CD4-positive, alpha-beta T cell (primary cell): ENCODE measurements at regions not wholly inside any gene's neighbourhood (a gene's known extent, or its start where the extent isn't known, plus 50 kb on each side); places are given as distances from the start of the nearest gene placed in this dataset.

Source experiments
- ATAC-seq: fragments of 200-7000 bp; cut with Tn5 transposase; one replicate; pipeline ENCODE4 v1.10.0; 2022; ENCODE audit warnings: mild to moderate bottlenecking; ENCODE audit not compliant: poor library complexity
- CTCF ChIA-PET: fragments of 350-600 bp; sonication (Branson Sonifier 250); formaldehyde crosslinking; loops from one replicate; lab custom pipeline; 2021; ENCODE audit warnings: antibody characterized with exemption, inconsistent platforms; lab: Charles Lee
- POLR2A ChIA-PET: fragments of 350-600 bp; sonication (Branson Sonifier 250); formaldehyde crosslinking; loops from one replicate; lab custom pipeline; 2021; ENCODE audit warnings: antibody characterized with exemption, inconsistent platforms; lab: Charles Lee
- DNase-seq, 14 experiments: peaks; one replicate each; pipeline ENCODE4 v3.0.0-alpha.2; 2013 to 2020; ENCODE audit warnings: mixed read lengths in 2 of 14
- H3K27ac ChIP-seq, 2 donors: one replicate each; pipeline versions ENCODE4 v1.5.1 to v1.7.0; 2013; ENCODE audit warnings: low read length in 2 of 2, low read depth in 1 of 2, mild to moderate bottlenecking in 1 of 2
- H3K27me3 ChIP-seq, 2 experiments: 1 replicate in 1 of 2; 2 replicates in 1 of 2; pipeline versions ENCODE4 v1.6.1 to v1.7.0; 2013; ENCODE audit warnings: low read length in 2 of 2, control low read depth in 1 of 2, mild to moderate bottlenecking in 1 of 2, moderate library complexity in 1 of 2; ENCODE audit not compliant: insufficient read depth in 2 of 2, control insufficient read depth in 1 of 2
- H3K36me3 ChIP-seq: one replicate; pipeline ENCODE4 v1.6.1; 2013; ENCODE audit warnings: low read length, control low read depth; ENCODE audit not compliant: insufficient read depth
- H3K4me1 ChIP-seq: one replicate; pipeline ENCODE4 v1.6.1; 2013; ENCODE audit warnings: low read length, control low read depth; ENCODE audit not compliant: insufficient read depth
- H3K4me3 ChIP-seq: one replicate; pipeline ENCODE4 v1.5.1; 2013; ENCODE audit warnings: mild to moderate bottlenecking, low read length, moderate library complexity
- H3K9me3 ChIP-seq, 2 experiments: 1 replicate in 1 of 2; 2 replicates in 1 of 2; pipeline versions ENCODE4 v1.6.1 to v1.7.0; 2013; ENCODE audit warnings: low read length in 2 of 2, mild to moderate bottlenecking in 2 of 2, control low read depth in 1 of 2, moderate library complexity in 1 of 2; ENCODE audit not compliant: control insufficient read depth in 1 of 2, insufficient read depth in 1 of 2
- H3K27ac Mint-ChIP-seq: one replicate; pipeline ENCODE4 v1.8.0; 2020; ENCODE audit warnings: mixed read lengths
- H3K27me3 Mint-ChIP-seq: one replicate; pipeline ENCODE4 v1.8.0; 2021; ENCODE audit warnings: mixed read lengths
- H3K36me3 Mint-ChIP-seq: one replicate; pipeline ENCODE4 v1.8.0; 2021; ENCODE audit warnings: low read depth, mixed read lengths
- H3K4me1 Mint-ChIP-seq: one replicate; pipeline ENCODE4 v1.8.0; 2021; ENCODE audit warnings: low read depth, mixed read lengths
- H3K4me3 Mint-ChIP-seq: one replicate; pipeline ENCODE4 v1.8.0; 2020; ENCODE audit warnings: mild to moderate bottlenecking, mixed read lengths
- H3K9me3 Mint-ChIP-seq: one replicate; pipeline ENCODE4 v1.8.0; 2020; ENCODE audit warnings: mixed read lengths
- intact Hi-C, 2 experiments: fragments of 100-400 bp; cut with DNase I in 1 of 2; cut with micrococcal nuclease in 1 of 2; formaldehyde crosslinking; loops; one replicate each; pipeline versions ENCODE4 v1.15.1 to v1.9.0; 2023 to 2025; cut with DNase I, micrococcal nuclease
- TF ChIP-seq, protein P1 (sequence below): fragments of 200-600 bp; IDR thresholded peaks from one replicate; pipeline ENCODE4 v1.8.0; 2022; ENCODE audit warnings: antibody characterized with exemption, mild to moderate bottlenecking

DNA sequence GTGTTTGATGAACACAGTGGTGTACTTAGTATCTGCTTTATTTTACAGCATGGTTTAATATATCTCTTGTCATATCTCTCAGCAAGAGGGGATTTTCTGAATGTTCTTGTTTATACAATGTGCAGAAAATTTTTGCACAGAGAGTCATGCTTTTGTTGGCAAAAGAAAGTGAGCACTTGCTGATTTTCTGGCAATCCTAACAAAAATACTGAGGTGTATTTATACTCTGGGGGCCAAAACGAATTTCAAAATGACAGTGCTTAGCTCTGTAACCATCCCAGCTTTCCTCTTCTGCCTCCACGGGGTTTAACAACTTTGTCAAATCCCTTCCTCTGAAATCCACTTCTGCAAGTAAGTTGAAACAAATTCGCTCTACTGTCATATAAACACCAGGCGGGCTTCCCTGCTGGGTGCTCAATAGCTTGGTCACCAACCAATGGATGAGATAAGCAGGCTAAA, 169.2 kb downstream of the NOC3L start:
- TF ChIP-seq, protein P1, sequence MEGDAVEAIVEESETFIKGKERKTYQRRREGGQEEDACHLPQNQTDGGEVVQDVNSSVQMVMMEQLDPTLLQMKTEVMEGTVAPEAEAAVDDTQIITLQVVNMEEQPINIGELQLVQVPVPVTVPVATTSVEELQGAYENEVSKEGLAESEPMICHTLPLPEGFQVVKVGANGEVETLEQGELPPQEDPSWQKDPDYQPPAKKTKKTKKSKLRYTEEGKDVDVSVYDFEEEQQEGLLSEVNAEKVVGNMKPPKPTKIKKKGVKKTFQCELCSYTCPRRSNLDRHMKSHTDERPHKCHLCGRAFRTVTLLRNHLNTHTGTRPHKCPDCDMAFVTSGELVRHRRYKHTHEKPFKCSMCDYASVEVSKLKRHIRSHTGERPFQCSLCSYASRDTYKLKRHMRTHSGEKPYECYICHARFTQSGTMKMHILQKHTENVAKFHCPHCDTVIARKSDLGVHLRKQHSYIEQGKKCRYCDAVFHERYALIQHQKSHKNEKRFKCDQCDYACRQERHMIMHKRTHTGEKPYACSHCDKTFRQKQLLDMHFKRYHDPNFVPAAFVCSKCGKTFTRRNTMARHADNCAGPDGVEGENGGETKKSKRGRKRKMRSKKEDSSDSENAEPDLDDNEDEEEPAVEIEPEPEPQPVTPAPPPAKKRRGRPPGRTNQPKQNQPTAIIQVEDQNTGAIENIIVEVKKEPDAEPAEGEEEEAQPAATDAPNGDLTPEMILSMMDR, result no peak
- H3K36me3 Mint-ChIP-seq, result no peaks in the 10 kb centered on the region
- no peak for DNase-seq
- H3K4me1 Mint-ChIP-seq, result no peaks in the 10 kb centered on the region
- ATAC-seq, result no peak
- CTCF ChIA-PET, result no interaction called here
- Histone ChIP-seq H3K9me3 (no peaks in the 10 kb centered on the region), H3K4me1 (no peaks in the 10 kb centered on the region), H3K4me3 (no peak overlapping the region), H3K27me3 (no peaks in the 10 kb centered on the region), H3K36me3 (no peaks in the 10 kb centered on the region), H3K27ac (no peak overlapping the region)
- no peak overlapping the region for H3K27ac Mint-ChIP-seq
- no peak overlapping the region for H3K4me3 Mint-ChIP-seq
- intact Hi-C loops, result no loop called here
- H3K9me3 Mint-ChIP-seq, result no peaks in the 10 kb centered on the region
- POLR2A ChIA-PET, result no interaction called here
- H3K27me3 Mint-ChIP-seq, result peaks cover 14% of the 10 kb centered on the region

DNA sequence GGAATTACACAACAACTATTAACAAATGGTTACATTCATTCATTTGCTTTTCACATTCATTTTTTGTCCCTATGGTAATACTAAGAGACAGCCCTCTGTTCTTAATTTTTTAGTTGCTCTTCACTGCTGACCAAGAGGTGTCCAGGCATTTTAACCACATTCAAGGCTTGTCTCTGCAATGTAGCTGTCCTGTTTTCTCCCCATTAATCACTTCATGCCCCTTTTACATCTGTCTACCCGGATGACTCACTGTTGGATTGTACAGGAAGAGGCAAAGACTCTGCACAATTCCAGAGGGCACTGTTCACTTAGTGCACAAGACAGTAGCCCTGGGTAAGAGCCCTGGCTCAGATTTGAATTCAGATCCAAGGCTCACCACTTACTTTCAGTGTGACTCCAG, 168.5 kb downstream of the NOC3L start:
- no peaks in the 10 kb centered on the region for H3K36me3 Mint-ChIP-seq
- TF ChIP-seq, protein P1, result no peak
- H3K27me3 ChIP-seq, result no peaks in the 10 kb centered on the region
- no peak overlapping the region for H3K4me3 ChIP-seq
- ChIA-PET CTCF (no interaction called here), POLR2A (no interaction called here)
- H3K27ac Mint-ChIP-seq, result no peak overlapping the region
- H3K36me3 ChIP-seq, result no peaks in the 10 kb centered on the region
- no peaks in the 10 kb centered on the region for H3K9me3 ChIP-seq
- H3K4me1 Mint-ChIP-seq, result no peaks in the 10 kb centered on the region
- no peak overlapping the region for H3K27ac ChIP-seq
- H3K4me1 ChIP-seq, result no peaks in the 10 kb centered on the region
- H3K9me3 Mint-ChIP-seq, result no peaks in the 10 kb centered on the region
- H3K4me3 Mint-ChIP-seq, result no peak overlapping the region
- no peak for ATAC-seq
- intact Hi-C loops, result no loop called here
- no peak for DNase-seq
- H3K27me3 Mint-ChIP-seq, result peaks cover 13% of the 10 kb centered on the region

DNA sequence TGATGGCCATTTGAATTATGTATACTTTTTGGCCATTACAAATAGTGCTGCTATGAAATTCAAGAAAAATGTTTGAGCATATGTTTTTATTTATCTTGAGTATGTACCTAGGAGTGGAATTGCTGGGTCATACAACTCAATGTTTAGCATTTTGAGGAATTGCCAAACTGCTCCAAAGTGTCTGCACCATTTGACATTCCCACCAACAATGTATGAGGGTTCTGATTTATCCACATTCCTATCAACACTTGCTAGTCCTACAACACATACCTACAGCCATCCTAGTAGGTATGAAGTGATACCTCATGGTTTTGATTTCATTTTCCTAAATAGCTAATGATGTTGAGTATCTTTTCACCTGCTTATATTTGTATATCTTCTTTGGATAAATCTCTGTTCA, 165.5 kb downstream of the NOC3L start:
- no peak overlapping the region for H3K4me3 Mint-ChIP-seq
- DNase-seq (no peak), ATAC-seq (no peak)
- Histone ChIP-seq H3K27me3 (no peaks in the 10 kb centered on the region), H3K36me3 (no peaks in the 10 kb centered on the region), H3K9me3 (no peaks in the 10 kb centered on the region), H3K4me1 (no peaks in the 10 kb centered on the region), H3K27ac (no peak overlapping the region), H3K4me3 (no peak overlapping the region)
- H3K9me3 Mint-ChIP-seq, result no peaks in the 10 kb centered on the region
- ChIA-PET POLR2A (no interaction called here), CTCF (no interaction called here)
- H3K36me3 Mint-ChIP-seq, result no peaks in the 10 kb centered on the region
- peaks cover 8% of the 10 kb centered on the region for H3K27me3 Mint-ChIP-seq
- intact Hi-C loops, result no loop called here
- H3K4me1 Mint-ChIP-seq, result no peaks in the 10 kb centered on the region
- no peak overlapping the region for H3K27ac Mint-ChIP-seq
- TF ChIP-seq, protein P1, result no peak
